Activated T-helper 17 cell treated with anti-CD3 and anti-CD28 coated beads, Interleukin-2, amount 50 U/mL, for 72 hours (primary cell): ENCODE measurements at regions not wholly inside any gene's neighbourhood (a gene's known extent, or its start where the extent isn't known, plus 50 kb on each side); places are given as distances from the start of the nearest gene placed in this dataset.

ENCODE experiments used
- ATAC-seq: fragments of 150-1000 bp; cut with Tn5 transposase; replicated peaks from 2 replicates; pipeline ENCODE4 v1.10.0; 2021; ENCODE audit warnings: mild to moderate bottlenecking, moderate library complexity
- H3K27ac Mint-ChIP-seq: one replicate; pipeline ENCODE4 v1.8.0; 2022; ENCODE audit warnings: mixed read lengths
- H3K27me3 Mint-ChIP-seq: one replicate; pipeline ENCODE4 v1.8.0; 2022; ENCODE audit warnings: mixed read lengths
- H3K36me3 Mint-ChIP-seq: one replicate; pipeline ENCODE4 v1.8.0; 2022; ENCODE audit warnings: low read depth, mild to moderate bottlenecking, mixed read lengths
- H3K4me1 Mint-ChIP-seq: one replicate; pipeline ENCODE4 v1.8.0; 2022; ENCODE audit warnings: mixed read lengths
- H3K4me3 Mint-ChIP-seq: one replicate; pipeline ENCODE4 v1.8.0; 2022; ENCODE audit warnings: mild to moderate bottlenecking, mixed read lengths
- H3K9me3 Mint-ChIP-seq: one replicate; pipeline ENCODE4 v1.8.0; 2022; ENCODE audit warnings: mixed read lengths

DNA sequence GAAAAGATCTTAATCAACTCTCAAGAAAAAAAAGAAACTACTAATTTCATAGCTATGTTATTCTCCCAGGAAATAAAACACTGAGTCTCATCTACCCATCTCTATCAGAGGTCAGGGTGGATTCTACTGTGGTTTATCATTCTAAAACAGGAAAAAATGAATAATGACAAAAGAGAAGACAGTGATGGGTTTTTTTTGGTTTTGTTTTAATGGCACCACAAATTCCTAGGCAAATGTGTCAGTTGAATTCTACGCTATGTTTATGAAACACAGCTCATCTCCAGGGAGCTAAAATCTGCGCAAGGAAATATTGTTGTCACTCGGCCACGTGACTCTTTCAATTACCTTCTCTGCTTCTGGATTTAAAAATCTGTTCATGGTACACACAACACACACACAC is 393.4 kb upstream of the SORCS1 start:
- H3K36me3 Mint-ChIP-seq = no peaks in the 10 kb centered on the region
- no peak overlapping the region for H3K4me3 Mint-ChIP-seq
- ATAC-seq = no peak
- H3K9me3 Mint-ChIP-seq = peaks cover 37% of the 10 kb centered on the region
- no peaks in the 10 kb centered on the region for H3K27me3 Mint-ChIP-seq
- H3K4me1 Mint-ChIP-seq = no peaks in the 10 kb centered on the region
- no peak overlapping the region for H3K27ac Mint-ChIP-seq

DNA sequence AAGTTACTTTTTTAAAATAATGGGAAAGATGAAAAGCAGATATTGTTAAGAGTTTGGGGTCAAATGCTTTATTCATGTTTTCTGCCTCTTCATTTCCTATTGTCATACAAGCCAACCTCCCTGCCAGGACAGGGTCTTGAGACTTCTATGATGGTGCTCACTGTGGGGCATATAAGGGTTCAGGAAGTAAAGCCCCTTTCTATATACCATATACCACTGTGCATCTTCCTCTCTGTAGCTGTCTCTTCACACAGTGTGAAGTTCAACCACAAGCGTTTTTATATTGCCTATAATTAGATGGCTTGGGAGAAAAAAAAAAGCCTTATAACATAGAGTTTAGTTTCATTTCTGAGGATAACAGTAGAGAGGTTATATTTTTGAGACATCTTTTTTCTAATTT is 389.8 kb upstream of the SORCS1 start:
- Mint-ChIP-seq H3K36me3 (no peaks in the 10 kb centered on the region), H3K27me3 (no peaks in the 10 kb centered on the region), H3K4me1 (no peaks in the 10 kb centered on the region), H3K9me3 (peaks cover 28% of the 10 kb centered on the region), H3K27ac (no peak overlapping the region), H3K4me3 (no peak overlapping the region)
- no peak for ATAC-seq

DNA sequence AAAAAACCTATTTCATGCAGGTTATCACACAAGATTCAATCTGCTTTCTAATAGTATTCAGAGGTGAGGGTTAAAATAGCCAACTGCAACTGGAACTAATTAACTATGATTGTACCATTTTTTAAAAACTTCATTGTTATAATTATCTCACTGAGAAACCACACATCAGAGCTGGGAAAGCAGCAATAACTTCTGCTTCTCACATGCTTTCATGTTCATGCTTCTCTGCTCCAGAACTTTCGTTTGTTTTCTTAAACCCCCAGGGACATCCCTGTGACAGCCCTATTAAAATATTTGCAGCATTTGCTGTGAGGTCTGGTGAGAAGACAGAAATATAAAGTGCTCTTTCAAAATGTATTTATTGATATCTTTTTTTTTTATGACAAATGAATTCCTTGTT is 389.0 kb upstream of the SORCS1 start:
- Mint-ChIP-seq H3K4me1 (no peaks in the 10 kb centered on the region), H3K36me3 (no peaks in the 10 kb centered on the region), H3K4me3 (no peak overlapping the region), H3K27ac (no peak overlapping the region), H3K9me3 (peaks cover 25% of the 10 kb centered on the region), H3K27me3 (no peaks in the 10 kb centered on the region)
- no peak for ATAC-seq

DNA sequence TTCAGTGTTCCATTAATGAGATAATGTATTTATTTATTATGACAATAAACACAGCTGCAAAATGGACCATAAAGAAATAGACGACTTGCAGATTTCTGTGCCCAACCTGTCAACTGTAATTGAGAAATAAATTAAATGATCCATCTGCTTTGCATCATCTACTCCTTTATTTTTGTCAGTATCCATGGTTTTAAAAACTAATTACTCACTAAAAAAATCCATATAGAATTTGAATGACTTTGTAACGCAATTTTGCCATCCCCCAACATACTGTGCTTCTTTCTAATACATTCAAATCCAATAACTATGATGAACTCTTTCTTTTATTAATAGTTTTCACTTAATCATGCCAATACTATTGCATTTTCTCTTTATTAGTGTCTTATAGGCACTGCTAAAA is 388.5 kb upstream of the SORCS1 start:
- Mint-ChIP-seq H3K9me3 (peaks cover 25% of the 10 kb centered on the region), H3K27me3 (no peaks in the 10 kb centered on the region), H3K4me1 (no peaks in the 10 kb centered on the region), H3K4me3 (no peak overlapping the region), H3K27ac (no peak overlapping the region), H3K36me3 (no peaks in the 10 kb centered on the region)
- no peak for ATAC-seq

DNA sequence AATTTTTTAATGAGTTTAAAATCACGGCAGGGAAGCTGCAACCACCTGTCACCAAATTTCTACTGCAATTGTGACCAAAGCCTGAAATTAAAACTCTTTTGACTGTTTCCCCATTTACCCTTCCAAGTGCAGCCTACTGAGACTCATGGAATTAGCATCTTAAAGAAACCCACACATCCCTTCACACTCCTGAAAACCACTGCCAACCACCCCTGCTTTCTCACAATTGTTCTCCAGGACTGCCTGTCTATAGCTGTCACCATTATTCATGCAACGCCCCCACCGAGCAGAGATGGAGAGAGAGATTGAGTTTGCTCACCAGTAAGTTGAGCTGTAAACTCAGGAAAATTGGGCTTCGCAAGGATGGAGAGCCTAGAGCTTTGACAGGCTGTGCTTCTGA is 383.8 kb upstream of the SORCS1 start:
- Mint-ChIP-seq H3K4me3 (no peak overlapping the region), H3K9me3 (peaks cover 12% of the 10 kb centered on the region), H3K27me3 (no peaks in the 10 kb centered on the region), H3K27ac (no peak overlapping the region), H3K4me1 (no peaks in the 10 kb centered on the region), H3K36me3 (no peaks in the 10 kb centered on the region)
- ATAC-seq = no peak

DNA sequence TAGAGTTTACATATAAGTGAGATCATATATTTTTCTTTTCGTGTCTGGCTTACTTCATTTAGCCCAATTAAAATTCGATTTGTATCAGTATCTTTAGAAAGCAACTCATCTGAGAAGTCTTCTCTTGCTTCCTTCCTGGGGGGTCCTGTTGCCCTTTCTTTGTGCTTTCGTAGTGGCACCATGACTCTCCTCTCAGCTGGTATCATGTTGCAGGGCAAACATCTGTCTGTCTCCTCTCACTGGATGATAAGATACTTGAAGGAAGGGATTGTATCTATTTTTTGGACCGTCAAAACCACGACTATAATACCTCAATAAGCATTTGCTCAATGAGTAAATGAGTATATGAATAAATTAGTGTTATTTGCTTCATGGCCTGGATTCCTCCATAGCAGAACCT is 382.5 kb upstream of the SORCS1 start:
- Mint-ChIP-seq H3K27ac (no peak overlapping the region), H3K27me3 (no peaks in the 10 kb centered on the region), H3K36me3 (no peaks in the 10 kb centered on the region), H3K4me3 (no peak overlapping the region), H3K4me1 (no peaks in the 10 kb centered on the region), H3K9me3 (peaks cover 15% of the 10 kb centered on the region)
- no peak for ATAC-seq

DNA sequence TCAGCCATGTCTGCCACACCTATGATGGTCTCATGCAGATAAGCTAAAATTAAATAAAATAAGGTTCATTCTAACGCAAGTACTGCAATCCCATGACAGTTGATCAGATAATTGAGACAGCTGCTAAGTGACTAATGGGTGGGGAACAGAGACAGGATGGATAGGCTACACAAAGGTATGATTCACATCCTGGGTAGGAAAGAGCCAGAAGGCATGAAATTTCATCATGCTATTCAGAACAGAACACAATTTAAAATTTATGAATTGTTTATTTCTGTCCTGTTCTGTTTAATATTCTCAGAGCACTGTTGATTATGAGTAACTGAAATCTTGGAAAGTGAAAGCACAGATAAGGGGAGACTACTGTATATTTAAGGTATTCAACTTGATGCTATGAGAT is 381.8 kb upstream of the SORCS1 start:
- Mint-ChIP-seq H3K4me1 (no peaks in the 10 kb centered on the region), H3K36me3 (no peaks in the 10 kb centered on the region), H3K9me3 (peaks cover 15% of the 10 kb centered on the region), H3K4me3 (no peak overlapping the region), H3K27me3 (no peaks in the 10 kb centered on the region), H3K27ac (no peak overlapping the region)
- ATAC-seq = no peak

DNA sequence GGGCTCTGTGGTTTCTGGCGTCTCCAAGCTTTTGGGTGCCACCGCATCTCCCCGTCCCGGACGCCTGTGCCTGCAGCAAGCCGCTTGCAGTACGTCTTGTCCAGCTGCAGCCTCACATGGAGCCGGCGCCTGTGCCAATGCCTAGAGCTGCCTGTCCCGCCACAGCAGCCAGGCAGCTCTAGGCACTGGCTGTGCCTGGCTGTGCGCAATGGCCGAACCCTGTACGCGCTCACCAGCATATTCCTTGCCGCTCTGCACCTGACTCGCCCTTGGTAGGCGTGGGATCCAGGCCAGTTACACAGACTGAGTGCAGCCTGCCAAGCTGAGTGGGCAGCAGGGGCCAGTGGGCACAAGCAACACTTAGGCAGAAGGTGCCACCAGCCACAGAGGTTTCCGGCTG is 381.2 kb upstream of the SORCS1 start:
- Mint-ChIP-seq H3K36me3 (no peaks in the 10 kb centered on the region), H3K27ac (no peak overlapping the region), H3K4me1 (no peaks in the 10 kb centered on the region), H3K9me3 (peaks cover 15% of the 10 kb centered on the region), H3K27me3 (no peaks in the 10 kb centered on the region), H3K4me3 (no peak overlapping the region)
- no peak for ATAC-seq

DNA sequence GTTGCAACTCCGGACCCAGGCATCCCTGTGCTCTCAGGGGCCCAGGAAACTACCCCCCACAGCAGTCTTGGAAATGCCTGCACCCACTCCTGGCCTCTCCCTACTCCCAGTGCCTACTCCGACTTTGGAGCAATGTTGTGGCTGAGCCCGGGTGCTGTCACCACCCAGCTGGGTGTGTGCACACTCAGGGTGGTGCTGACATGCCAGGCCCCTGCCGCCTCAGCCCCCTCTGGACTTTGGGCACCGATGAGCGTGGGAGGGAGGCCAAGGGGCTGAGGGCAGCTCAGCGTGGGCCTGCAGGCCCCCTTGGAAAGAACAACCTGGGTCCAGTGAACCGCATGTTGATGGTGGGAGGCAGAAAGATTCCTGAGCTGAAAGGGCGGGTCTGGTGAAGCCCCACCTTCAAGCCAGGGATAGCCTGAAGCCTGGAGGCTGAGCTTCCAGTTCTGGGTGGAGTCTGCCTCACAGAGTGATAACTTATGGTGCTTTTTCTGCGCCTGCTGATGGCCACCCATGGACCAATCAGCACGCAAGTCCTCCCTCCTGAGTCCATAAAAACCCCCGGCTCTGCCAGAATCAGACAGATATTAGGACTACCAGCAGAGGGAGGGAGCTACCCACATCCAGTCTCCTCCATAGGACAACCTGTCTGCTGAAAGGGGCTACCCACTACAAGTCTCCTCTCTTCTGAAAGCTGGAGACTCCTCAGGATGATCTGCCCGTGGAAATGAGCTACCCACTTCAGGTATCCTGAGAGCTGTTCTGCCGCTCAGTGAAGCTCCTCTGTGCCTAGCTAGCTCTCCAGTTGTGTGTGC is 380.4 kb upstream of the SORCS1 start:
- Mint-ChIP-seq H3K36me3 (no peaks in the 10 kb centered on the region), H3K27me3 (no peaks in the 10 kb centered on the region), H3K9me3 (peaks cover 15% of the 10 kb centered on the region), H3K4me3 (no peak overlapping the region), H3K27ac (no peak overlapping the region), H3K4me1 (no peaks in the 10 kb centered on the region)
- ATAC-seq = no peak

DNA sequence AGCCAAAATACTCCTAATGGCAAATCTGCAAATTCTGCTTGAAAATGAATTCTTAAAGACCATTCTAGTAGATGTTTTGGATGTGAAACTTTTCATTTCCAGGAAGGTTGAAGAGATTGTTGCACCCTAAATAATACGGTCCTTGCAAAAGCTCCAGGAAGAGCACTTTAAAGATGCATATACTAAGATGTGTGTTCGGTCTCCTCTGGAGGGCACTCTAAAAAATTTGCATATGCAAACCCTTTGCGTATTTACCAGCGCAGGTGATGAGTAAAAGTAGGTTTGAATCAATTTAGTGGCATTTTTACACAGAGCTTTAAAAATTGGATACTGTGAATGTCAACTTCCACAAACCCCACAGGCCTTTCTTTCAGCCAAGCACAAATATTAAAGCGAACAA is 378.1 kb upstream of the SORCS1 start:
- Mint-ChIP-seq H3K4me3 (no peak overlapping the region), H3K36me3 (no peaks in the 10 kb centered on the region), H3K9me3 (peaks cover 16% of the 10 kb centered on the region), H3K27me3 (no peaks in the 10 kb centered on the region), H3K4me1 (no peaks in the 10 kb centered on the region), H3K27ac (no peak overlapping the region)
- ATAC-seq = no peak

DNA sequence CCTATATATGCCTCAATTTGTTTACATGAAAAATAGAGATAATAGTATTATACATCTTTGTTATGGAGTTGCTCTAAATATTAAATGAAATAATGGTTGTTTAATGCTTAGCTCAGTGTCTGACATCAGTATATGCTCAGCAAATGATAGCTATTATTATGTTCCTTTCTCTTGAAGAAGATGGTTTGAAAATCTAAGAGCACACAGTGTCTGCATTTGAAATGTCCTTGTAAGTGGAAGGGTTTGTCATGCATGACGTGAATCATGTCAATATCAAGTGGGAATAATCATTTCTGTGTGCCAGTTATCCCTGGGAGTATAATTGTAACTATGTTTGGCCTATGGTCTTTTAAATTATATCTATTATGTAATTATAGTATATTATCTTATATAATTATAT is 377.5 kb upstream of the SORCS1 start:
- Mint-ChIP-seq H3K27ac (no peak overlapping the region), H3K4me1 (no peaks in the 10 kb centered on the region), H3K27me3 (no peaks in the 10 kb centered on the region), H3K4me3 (no peak overlapping the region), H3K36me3 (no peaks in the 10 kb centered on the region), H3K9me3 (peaks cover 20% of the 10 kb centered on the region)
- no peak for ATAC-seq

DNA sequence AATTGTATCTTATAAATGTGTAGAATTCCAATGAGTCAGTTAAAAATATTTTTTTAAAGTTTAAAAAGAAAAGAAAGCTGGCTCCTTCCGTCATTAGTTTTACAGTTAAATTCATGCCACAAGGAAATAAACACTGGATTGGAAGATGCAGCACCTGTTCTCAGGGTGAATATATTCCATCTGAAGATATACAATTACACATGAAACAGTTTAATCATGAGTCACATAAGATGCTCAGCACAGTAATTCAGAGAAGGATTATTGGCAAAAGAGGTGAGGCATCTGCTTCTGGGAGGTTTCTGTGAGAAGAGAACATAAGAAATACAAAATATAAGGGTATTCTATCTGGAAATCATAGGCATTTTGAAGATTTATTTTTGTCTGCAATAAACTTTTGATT is 376.5 kb upstream of the SORCS1 start:
- H3K9me3 Mint-ChIP-seq = peaks cover 20% of the 10 kb centered on the region
- no peak overlapping the region for H3K4me3 Mint-ChIP-seq
- H3K4me1 Mint-ChIP-seq = no peaks in the 10 kb centered on the region
- no peaks in the 10 kb centered on the region for H3K36me3 Mint-ChIP-seq
- H3K27me3 Mint-ChIP-seq = no peaks in the 10 kb centered on the region
- no peak overlapping the region for H3K27ac Mint-ChIP-seq
- no peak for ATAC-seq

DNA sequence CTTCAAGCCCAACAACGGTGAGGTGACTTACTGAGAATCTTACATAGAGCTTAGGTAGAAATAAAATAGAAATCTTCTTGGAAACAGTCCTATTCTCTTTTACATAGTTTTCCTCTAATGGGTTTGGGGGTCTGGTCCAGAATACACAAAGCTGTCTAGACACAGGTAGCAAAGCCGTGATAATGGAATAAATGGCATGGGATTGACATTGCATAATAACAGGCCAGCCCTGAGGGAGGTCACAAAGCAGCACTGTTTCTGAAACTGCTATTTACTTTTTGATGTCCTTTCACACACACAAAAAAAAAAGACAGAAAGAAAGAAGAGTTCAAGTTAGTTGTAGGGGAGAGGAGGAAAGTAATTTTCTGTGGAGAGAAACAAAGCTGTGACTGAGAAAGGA is 364.8 kb upstream of the SORCS1 start:
- no peak for ATAC-seq
- Mint-ChIP-seq H3K27me3 (no peaks in the 10 kb centered on the region), H3K9me3 (peaks cover 8% of the 10 kb centered on the region), H3K4me1 (no peaks in the 10 kb centered on the region), H3K4me3 (no peak overlapping the region), H3K27ac (no peak overlapping the region), H3K36me3 (no peaks in the 10 kb centered on the region)

DNA sequence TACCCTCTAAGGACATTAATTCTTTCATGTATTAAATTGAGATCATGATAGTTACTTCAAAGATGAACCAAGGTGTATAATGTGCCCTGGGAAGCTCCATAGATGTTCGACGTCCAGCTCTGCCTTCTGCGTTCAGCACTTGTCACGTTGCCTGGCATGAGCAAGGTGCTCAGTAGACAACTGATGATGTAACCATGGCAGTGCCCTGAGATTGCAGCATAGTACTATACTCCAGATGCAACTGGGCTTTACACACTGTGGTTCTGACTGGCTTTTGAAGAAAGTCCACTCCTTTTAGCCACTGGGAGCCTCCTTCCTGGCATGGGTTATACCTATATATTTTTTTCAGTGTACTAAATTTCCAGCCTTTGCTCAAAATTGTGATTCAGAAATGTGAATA is 355.8 kb upstream of the SORCS1 start:
- H3K4me1 Mint-ChIP-seq = no peaks in the 10 kb centered on the region
- H3K27me3 Mint-ChIP-seq = no peaks in the 10 kb centered on the region
- no peaks in the 10 kb centered on the region for H3K36me3 Mint-ChIP-seq
- ATAC-seq = no peak
- H3K27ac Mint-ChIP-seq = no peak overlapping the region
- no peak overlapping the region for H3K4me3 Mint-ChIP-seq
- H3K9me3 Mint-ChIP-seq = peaks cover 13% of the 10 kb centered on the region

DNA sequence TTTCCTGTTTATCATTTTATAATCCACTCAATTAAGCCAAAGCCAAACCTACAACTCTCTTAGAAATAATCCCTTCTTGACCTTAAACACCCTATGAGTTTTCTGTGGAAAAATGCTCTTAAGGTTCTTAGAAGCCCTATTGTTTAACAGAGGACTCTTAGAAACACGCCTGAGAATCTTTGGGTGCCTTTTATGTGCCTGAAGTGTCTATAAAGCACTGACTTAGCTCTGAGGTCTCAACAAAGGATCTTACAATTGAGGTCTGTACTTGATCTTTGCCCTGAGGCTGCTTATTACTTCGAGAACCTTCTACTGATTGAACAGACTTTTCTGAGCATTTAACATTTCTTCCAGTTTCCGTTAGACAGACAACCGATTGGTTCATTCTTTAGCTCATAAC is 353.3 kb upstream of the SORCS1 start:
- H3K4me3 Mint-ChIP-seq = no peak overlapping the region

DNA sequence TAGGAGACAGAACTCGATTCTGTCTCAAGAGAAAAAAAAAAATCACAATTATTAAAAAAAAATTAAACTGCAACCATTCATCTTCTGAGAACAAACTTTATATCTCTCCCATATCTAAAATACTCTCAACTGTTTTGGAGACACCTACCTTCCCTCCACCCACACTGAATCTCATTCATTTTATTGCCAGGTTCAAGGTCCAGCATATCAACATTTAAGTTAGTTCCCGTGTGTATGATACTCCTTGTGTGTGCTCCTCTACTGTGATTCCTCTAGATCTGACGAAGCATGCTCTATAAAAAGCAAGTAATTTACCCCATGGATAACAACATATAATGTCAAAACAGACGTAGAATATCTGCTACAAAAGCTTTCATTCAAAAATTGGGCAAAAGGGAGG is 351.8 kb upstream of the SORCS1 start:
- H3K4me1 Mint-ChIP-seq = no peaks in the 10 kb centered on the region

More for the DNA sequence above, 353.3 kb upstream of the SORCS1 start:
- H3K4me1 Mint-ChIP-seq = no peaks in the 10 kb centered on the region
- H3K36me3 Mint-ChIP-seq = no peaks in the 10 kb centered on the region
- ATAC-seq = no peak
- no peak overlapping the region for H3K27ac Mint-ChIP-seq
- H3K27me3 Mint-ChIP-seq = no peaks in the 10 kb centered on the region
- peaks cover 17% of the 10 kb centered on the region for H3K9me3 Mint-ChIP-seq

More for the DNA sequence above, 351.8 kb upstream of the SORCS1 start:
- Mint-ChIP-seq H3K4me3 (no peak overlapping the region), H3K27me3 (no peaks in the 10 kb centered on the region), H3K27ac (no peak overlapping the region), H3K36me3 (no peaks in the 10 kb centered on the region), H3K9me3 (peaks cover 17% of the 10 kb centered on the region)
- ATAC-seq = no peak
